ENCODE measurements at regions not wholly inside any gene's neighbourhood (a gene's known extent, or its start where the extent isn't known, plus 50 kb on each side); places are given as distances from the start of the nearest gene placed in this dataset.

GRCh38 chr18:10265560-10266333 is 188.7 kb upstream of the APCDD1 start:
- DNase-seq (ENCODE audit: insufficient read length, low spot score) (no peak), FAIRE-seq (no peak)

DNA sequence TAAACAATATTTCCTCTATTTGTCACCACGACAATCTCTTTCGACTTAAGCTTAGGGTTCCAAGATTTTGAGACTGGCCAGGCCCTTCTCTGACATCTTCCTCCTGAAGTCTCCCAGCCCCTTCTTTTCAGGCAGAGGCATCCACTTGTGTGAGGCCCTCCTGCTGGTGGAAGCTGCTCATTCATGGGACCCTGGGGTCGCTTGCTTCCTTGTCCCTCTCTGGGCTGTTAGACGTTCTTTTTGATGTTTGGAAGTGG is 188.2 kb upstream of the APCDD1 start:
- FAIRE-seq (no peak), DNase-seq (ENCODE audit: insufficient read length, low spot score) (no peak)

DNA sequence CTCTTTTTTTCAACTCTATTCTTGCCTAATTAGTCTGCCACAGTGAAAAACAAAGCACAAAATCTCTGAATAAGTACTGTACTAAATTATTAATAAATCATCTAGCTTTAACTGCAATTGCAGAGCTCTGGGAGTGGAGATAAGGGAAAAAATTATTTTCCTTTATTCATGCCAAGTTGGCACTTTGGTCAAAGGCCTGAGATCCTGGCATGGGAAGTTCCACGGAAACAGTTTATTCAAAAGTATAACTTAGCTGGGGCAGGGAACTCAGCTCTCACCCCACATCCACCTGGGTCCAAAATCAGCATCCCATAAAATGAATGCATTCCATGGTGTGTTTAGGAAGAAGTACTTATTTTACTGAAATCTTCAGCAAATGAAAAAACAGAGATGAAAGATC is 185.2 kb upstream of the APCDD1 start:
- DNase-seq (ENCODE audit: insufficient read length, low spot score) (no peak), FAIRE-seq (no peak)

- FAIRE-seq (no peak), DNase-seq (ENCODE audit: insufficient read length, low spot score) (no peak)
Observed at GRCh38 chr18:10270151-10270571, 184.3 kb upstream of the APCDD1 start.

- no peak for DNase-seq (ENCODE audit: insufficient read length, low spot score)
Observed at GRCh38 chr18:10271481-10271880, 183.0 kb upstream of the APCDD1 start.

DNA sequence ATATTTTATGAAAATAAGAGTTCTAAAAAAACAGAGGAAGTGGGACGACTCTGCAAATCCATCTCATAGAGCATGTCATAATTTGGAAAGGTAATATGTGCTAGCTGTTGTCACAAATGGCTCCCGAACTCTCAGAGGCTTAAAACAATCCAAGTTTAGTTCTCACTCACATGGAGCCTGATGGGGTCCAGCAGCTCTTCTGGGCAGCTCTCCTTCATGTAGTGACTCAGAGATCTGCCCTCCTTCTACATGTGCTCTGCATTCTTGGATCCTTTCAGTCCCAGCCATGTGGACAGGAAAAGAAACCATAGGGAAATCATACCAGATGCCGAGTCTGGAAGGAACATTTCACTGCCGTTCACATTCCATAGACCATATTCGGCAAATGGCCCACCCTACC is 180.1 kb upstream of the APCDD1 start:
- no peak for FAIRE-seq

More at GRCh38 chr18:10271481-10271880, 183.0 kb upstream of the APCDD1 start:
- FAIRE-seq, result no peak

GRCh38 chr18:10275486-10275885 is 178.9 kb upstream of the APCDD1 start:
- DNase-seq (ENCODE audit: insufficient read length, low spot score), result no peak
- FAIRE-seq, result no peak

More for the DNA sequence above, 180.1 kb upstream of the APCDD1 start:
- DNase-seq (ENCODE audit: insufficient read length, low spot score), result no peak

DNA sequence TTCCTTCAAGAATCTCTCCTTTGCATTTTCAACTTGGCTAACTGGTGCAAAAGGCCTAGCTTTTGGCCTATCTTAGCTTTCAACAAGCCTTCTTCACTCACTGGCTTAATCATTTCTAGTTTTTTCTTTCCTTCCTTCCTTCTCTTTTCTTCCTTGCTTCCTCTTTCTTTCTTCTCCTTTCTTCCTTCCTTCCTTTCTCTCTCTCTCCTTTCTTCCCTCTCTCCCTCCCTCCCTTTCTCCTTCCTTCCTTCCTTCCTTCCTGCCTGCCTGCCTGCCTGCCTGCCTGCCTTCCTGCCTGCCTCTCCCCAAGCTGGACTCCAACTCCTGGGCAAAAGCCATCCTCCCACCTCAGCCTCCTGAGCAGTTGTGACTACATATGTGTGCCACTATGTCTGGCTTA is 176.2 kb upstream of the APCDD1 start:
- FAIRE-seq, result no peak
- no peak for DNase-seq (ENCODE audit: insufficient read length, low spot score)

DNA sequence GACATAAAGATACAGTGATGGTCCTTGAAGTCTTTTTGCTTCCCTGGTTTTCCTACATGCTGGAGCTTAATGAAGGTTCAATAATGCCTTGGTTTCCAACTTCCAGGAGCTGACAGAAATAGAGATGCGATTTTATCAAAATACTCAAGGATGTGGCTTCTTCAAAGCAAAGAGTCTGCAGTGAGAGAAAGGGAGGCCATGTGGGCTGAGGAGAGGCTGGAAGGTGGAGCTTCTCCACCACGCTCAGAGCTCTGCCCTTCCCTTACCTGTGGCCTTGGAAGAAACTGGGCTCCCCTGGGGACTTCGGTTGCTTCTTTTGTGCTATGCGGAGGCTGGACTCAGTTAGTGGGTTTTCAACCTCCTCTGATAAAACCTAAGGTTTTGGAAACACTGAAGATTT is 175.0 kb upstream of the APCDD1 start:
- DNase-seq (ENCODE audit: insufficient read length, low spot score) (no peak), FAIRE-seq (no peak)

GRCh38 chr18:10279905-10280644 is 174.4 kb upstream of the APCDD1 start:
- FAIRE-seq, result no peak
- no peak for DNase-seq (ENCODE audit: insufficient read length, low spot score)

GRCh38 chr18:10284540-10285282 is 169.7 kb upstream of the APCDD1 start:
- no peak for FAIRE-seq

GRCh38 chr18:10285283-10285640 is 169.2 kb upstream of the APCDD1 start:
- no peak for FAIRE-seq
- DNase-seq (ENCODE audit: insufficient read length, low spot score), result no peak

More at GRCh38 chr18:10284540-10285282, 169.7 kb upstream of the APCDD1 start:
- DNase-seq (ENCODE audit: insufficient read length, low spot score), result no peak

GRCh38 chr18:10286580-10287150 is 167.8 kb upstream of the APCDD1 start:
- no peak for FAIRE-seq
- DNase-seq (ENCODE audit: insufficient read length, low spot score), result no peak

DNA sequence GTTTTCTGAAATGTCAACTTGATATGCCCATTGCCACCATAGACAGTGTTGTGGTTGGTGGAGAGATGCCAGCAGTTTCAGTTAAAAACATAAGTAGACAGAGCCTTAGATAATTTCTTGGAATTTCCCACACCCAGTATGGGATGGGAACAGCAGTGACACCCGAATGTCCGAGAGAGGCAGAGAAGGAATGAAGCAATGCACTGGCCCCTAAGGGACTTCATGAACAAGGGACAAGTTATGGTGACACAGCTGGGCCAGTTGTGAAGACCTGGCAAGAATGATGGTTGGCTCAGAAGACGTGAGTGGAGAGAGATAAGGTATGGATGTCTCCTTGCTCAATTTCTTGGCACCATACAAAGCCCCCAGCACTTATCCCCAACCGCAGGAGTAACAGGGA is 165.2 kb upstream of the APCDD1 start:
- DNase-seq (ENCODE audit: insufficient read length, low spot score) (no peak), FAIRE-seq (no peak)

DNA sequence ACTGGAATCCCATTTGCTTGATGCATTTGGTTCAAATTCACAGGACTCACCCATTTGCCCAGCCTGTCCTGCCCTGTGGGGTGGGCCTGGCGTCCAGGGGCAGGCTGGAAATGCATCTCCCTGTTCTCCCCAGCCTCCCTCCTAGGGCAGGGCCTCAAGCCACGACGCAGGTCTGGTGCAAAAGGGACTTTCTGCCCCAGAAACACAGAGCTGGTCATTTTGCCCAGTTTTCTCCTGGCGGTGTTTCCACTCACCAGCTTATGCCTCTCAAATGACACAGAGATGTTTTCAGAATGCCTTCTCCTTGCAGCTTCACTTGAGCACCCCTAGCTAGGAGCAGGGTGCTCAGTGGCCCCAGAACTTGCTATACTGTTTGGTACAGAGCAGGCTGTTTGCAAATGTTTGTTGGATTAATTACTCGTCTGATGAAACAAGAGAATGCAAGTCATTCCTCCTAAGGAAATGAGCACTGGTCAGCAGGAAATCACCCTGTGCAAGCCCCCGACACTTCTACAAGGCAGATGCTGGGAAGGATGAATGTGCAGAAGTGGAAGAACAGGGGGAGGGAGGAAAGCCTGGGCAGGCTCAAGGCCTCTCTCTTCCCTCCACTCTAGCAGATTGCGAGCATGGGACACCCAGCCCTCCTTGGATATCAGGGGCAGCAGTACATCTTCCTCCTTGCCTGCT is 164.3 kb upstream of the APCDD1 start:
- FAIRE-seq, result no peak
- no peak for DNase-seq (ENCODE audit: insufficient read length, low spot score)

GRCh38 chr18:10290638-10291235 is 163.7 kb upstream of the APCDD1 start:
- no peak for FAIRE-seq

GRCh38 chr18:10291568-10291981 is 162.9 kb upstream of the APCDD1 start:
- no peak for DNase-seq (ENCODE audit: insufficient read length, low spot score)

More at GRCh38 chr18:10290638-10291235, 163.7 kb upstream of the APCDD1 start:
- no peak for DNase-seq (ENCODE audit: insufficient read length, low spot score)

DNA sequence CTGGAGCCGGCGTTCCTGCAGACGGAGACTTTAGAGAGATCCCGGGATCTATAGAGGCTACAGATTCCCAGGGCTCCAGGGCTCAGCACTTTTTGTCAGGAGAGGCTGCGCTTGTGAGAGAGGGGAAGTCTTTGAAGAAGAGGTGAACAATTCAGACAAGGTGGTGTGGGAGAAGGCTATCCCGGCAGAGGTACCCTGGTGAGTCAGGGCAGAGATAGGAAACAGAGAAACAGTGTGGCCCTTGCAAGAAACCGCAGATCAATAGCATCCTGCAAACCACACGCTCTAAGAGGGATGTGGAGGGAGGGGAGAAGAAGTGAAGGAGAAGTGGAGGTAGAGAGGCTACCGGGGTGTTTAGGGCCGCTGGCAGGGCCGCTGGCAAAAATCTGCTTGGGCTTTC is 160.5 kb upstream of the APCDD1 start:
- no peak for FAIRE-seq
- DNase-seq (ENCODE audit: insufficient read length, low spot score), result no peak

More at GRCh38 chr18:10291568-10291981, 162.9 kb upstream of the APCDD1 start:
- no peak for FAIRE-seq

GRCh38 chr18:10295751-10296150 is 158.7 kb upstream of the APCDD1 start:
- FAIRE-seq (no peak), DNase-seq (ENCODE audit: insufficient read length, low spot score) (no peak)

DNA sequence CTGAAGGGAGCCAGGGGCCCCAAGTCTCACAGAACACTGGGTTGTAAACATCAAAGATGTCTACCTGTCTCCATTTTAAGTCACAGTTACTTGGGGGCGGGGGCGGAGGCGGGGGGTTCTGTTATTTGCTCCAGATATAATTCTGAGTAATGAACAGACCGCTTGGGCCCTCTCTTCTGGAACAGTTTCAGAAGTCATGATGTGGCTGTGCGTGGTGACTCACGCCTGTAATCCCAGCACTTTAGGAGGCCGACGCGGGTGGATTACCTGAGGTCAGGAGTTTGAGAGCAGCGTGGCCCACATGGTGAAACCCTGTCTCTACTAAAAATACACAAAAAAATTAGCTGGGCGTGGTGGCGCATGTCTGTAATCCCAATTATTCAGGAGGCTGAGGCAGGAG is 157.9 kb upstream of the APCDD1 start:
- DNase-seq (ENCODE audit: insufficient read length, low spot score) (no peak), FAIRE-seq (no peak)

All from GM19239 (cell line).